ENCODE measurements at regions not wholly inside any gene's neighbourhood (a gene's known extent, or its start where the extent isn't known, plus 50 kb on each side); places are given as distances from the start of the nearest gene placed in this dataset.

- Histone ChIP-seq H3K4me3 (no peak overlapping the region), H3K36me3 (ENCODE audit: insufficient read depth in 1 of 2, low read depth in 1 of 2) (no peaks in the 10 kb centered on the region), H3K4me1 (no peaks in the 10 kb centered on the region), H3K27me3 (ENCODE audit: insufficient read depth in 3 of 3, low read length in 2 of 3) (peaks cover 0 to 58% (median 10%) of the 10 kb centered on the region in 3 donors), H3K9me3 (no peaks in the 10 kb centered on the region), H3K27ac (no peak overlapping the region)
- TF ChIP-seq CTCF (IDR thresholded peaks at IDR 0.05) = no peak
- 69 to 75% (median 71%) methylated on average over 7 of the region's 7 CpGs for WGBS, 3 donors
- no peak for DNase-seq
- intact Hi-C loops (cut with DNase I) = no loop called here
- no peak for ATAC-seq
Observed at GRCh38 chr16:86814256-86814655, 235.9 kb downstream of the FOXL1 start.

GRCh38 chr16:86816930-86817625 lies 238.7 kb downstream of the FOXL1 start:
- 54 to 58% (median 55%) methylated on average over 9 of the region's 9 CpGs for WGBS, 3 donors
- TF ChIP-seq CTCF (IDR thresholded peaks at IDR 0.05) = no peak
- ATAC-seq (no peak), DNase-seq (no peak)
- Histone ChIP-seq H3K27me3 (ENCODE audit: insufficient read depth in 3 of 3, low read length in 2 of 3) (peaks cover 0 to 58% (median 11%) of the 10 kb centered on the region in 3 donors), H3K4me3 (no peak overlapping the region), H3K9me3 (no peaks in the 10 kb centered on the region), H3K4me1 (no peaks in the 10 kb centered on the region), H3K27ac (no peak overlapping the region), H3K36me3 (ENCODE audit: insufficient read depth in 1 of 2, low read depth in 1 of 2) (no peaks in the 10 kb centered on the region)
- intact Hi-C loops (cut with DNase I) = no loop called here

- Histone ChIP-seq H3K4me3 (peak overlapping the region; percentile 30), H3K9me3 (no peaks in the 10 kb centered on the region), H3K27ac (no peak overlapping the region), H3K27me3 (ENCODE audit: insufficient read depth in 3 of 3, low read length in 2 of 3) (peaks cover 0 to 53% (median 11%) of the 10 kb centered on the region in 3 donors), H3K4me1 (no peaks in the 10 kb centered on the region), H3K36me3 (ENCODE audit: insufficient read depth in 1 of 2, low read depth in 1 of 2) (no peaks in the 10 kb centered on the region)
- ATAC-seq = peak in 2 of 4 donors; percentile 45 to 58
- DNase-seq = no peak
- no peak for TF ChIP-seq CTCF (IDR thresholded peaks at IDR 0.05)
- intact Hi-C loops (cut with DNase I) = no loop called here
- WGBS, 3 donors = 16 to 25% (median 19%) methylated on average over 29 of the region's 29 CpGs
Observed at GRCh38 chr16:86818671-86819532, 240.6 kb downstream of the FOXL1 start.

- ATAC-seq (peak in 1 of 4 donors; percentile 57), DNase-seq (no peak)
- H3K27ac ChIP-seq = no peak overlapping the region
- TF ChIP-seq CTCF (IDR thresholded peaks at IDR 0.05) = no peak
- intact Hi-C loops (cut with DNase I) = no loop called here
- H3K9me3 ChIP-seq = no peaks in the 10 kb centered on the region
- H3K4me3 ChIP-seq = no peak overlapping the region
- H3K36me3 ChIP-seq (ENCODE audit: insufficient read depth in 1 of 2, low read depth in 1 of 2) = no peaks in the 10 kb centered on the region
- 5 to 36% (median 19%) methylated on average over 4 of the region's 4 CpGs for WGBS, 3 donors
- peaks cover 0 to 56% (median 11%) of the 10 kb centered on the region in 3 donors for H3K27me3 ChIP-seq (ENCODE audit: insufficient read depth in 3 of 3, low read length in 2 of 3)
- H3K4me1 ChIP-seq = no peaks in the 10 kb centered on the region
Observed at GRCh38 chr16:86819533-86819892, 241.2 kb downstream of the FOXL1 start.

All from psoas muscle (tissue), 7 donors.